ENCODE measurements at regions not wholly inside any gene's neighbourhood (a gene's known extent, or its start where the extent isn't known, plus 50 kb on each side); places are given as distances from the start of the nearest gene placed in this dataset.

GRCh38 chrX:39267176-39267575 lies 465.9 kb downstream of the MID1IP1 start:
- no peak overlapping the region for H2BK15ac ChIP-seq (ENCODE audit: low read depth, low read length)
- no peak overlapping the region for H3K18ac ChIP-seq (ENCODE audit: insufficient read length, low read depth, low read length)
- H3K23me2 ChIP-seq (ENCODE audit: insufficient read length, low read depth, low read length, poor library complexity, severe bottlenecking), result no peaks in the 10 kb centered on the region
- DNase-seq, result no peak
- Mint-ChIP-seq H3K27me3 (ENCODE audit: low read depth) (peaks cover 16% of the 10 kb centered on the region), H3K9me3 (peaks cover 54 to 70% of the 10 kb centered on the region in 2 experiments), H3K27ac (no peak overlapping the region), H3K36me3 (ENCODE audit: insufficient read depth in 1 of 3, low read depth in 3 of 3) (peaks cover 0 to 6% (median 0%) of the 10 kb centered on the region in 3 experiments; a peak in 1 of 7 replicates), H3K4me1 (no peaks in the 10 kb centered on the region), H3K4me3 (no peak overlapping the region)
- H3K79me2 ChIP-seq (ENCODE audit: insufficient read depth, low read length), result no peaks in the 10 kb centered on the region
- H2BK12ac ChIP-seq (ENCODE audit: insufficient read length, low read depth, low read length), result no peak overlapping the region
- WGBS (ENCODE audit: extremely low coverage, insufficient read length, low lambda C conversion rate), result no CpG with 5 or more reads among the region's 2 CpGs
- no peak for TF ChIP-seq CTCF (conservative IDR thresholded peaks at IDR 0.05)
- no peak overlapping the region for H4K8ac ChIP-seq (replicated peaks; ENCODE audit: insufficient read length, low read depth, low read length)
- no peak overlapping the region for H3K4me2 ChIP-seq (ENCODE audit: insufficient read depth, insufficient read length, low read length)
- H3T11ph ChIP-seq (ENCODE audit: low read length), result no peak overlapping the region
- no peak overlapping the region for H2BK120ac ChIP-seq (ENCODE audit: low read depth, low read length, poor library complexity, severe bottlenecking)
- H2BK20ac ChIP-seq (ENCODE audit: low read depth, low read length, poor library complexity, severe bottlenecking), result no peak overlapping the region
- no peaks in the 10 kb centered on the region for H4K20me1 ChIP-seq (ENCODE audit: control insufficient read depth, insufficient read depth, insufficient read length)
- H3K4me1 ChIP-seq (ENCODE audit: insufficient read depth, low read length), result no peaks in the 10 kb centered on the region
- H3K9me3 ChIP-seq (ENCODE audit: control insufficient read depth, low read depth, low read length), result no peaks in the 10 kb centered on the region
- H2AFZ ChIP-seq (ENCODE audit: low read length), result no peak overlapping the region
- no peak overlapping the region for H2BK5ac ChIP-seq (ENCODE audit: insufficient read length, low read length)
- no peak overlapping the region for H3K14ac ChIP-seq (ENCODE audit: insufficient read depth, low read length)
- H4K5ac ChIP-seq (ENCODE audit: insufficient read length, low read depth, low read length), result no peak overlapping the region
- H3K27me3 ChIP-seq (ENCODE audit: insufficient read depth, low read length), result no peaks in the 10 kb centered on the region
- no peak overlapping the region for H3K23ac ChIP-seq (ENCODE audit: insufficient read length, low read depth, low read length)
- H3K27ac ChIP-seq (ENCODE audit: insufficient read length, low read depth, low read length), result no peak overlapping the region
- H3K4ac ChIP-seq (ENCODE audit: low read depth, low read length), result no peak overlapping the region
- no peak overlapping the region for H3K9ac ChIP-seq (ENCODE audit: extremely low read depth, insufficient read length, low read length)
- H3K79me1 ChIP-seq (ENCODE audit: insufficient read depth, low read depth, low read length, poor library complexity, severe bottlenecking), result no peaks in the 10 kb centered on the region
- H4K91ac ChIP-seq (ENCODE audit: insufficient read length, low read depth, low read length), result no peak overlapping the region
- H2AK5ac ChIP-seq (ENCODE audit: insufficient read length, low read length), result no peak overlapping the region
- H3K56ac ChIP-seq (ENCODE audit: insufficient read length, low read depth, low read length), result no peak overlapping the region

All from H9 (cell line).